Sigmoid colon (tissue), 4 donors: ENCODE measurements at regions not wholly inside any gene's neighbourhood (a gene's known extent, or its start where the extent isn't known, plus 50 kb on each side); places are given as distances from the start of the nearest gene placed in this dataset.

Experiments
- EP300 ChIP-seq, 4 donors: sonication (generic); formaldehyde crosslinking; IDR thresholded peaks; one replicate each; pipeline ENCODE4 v1.6.1; 2017; ENCODE audit warnings: antibody characterized with exemption in 4 of 4
- POLR2A ChIP-seq, 2 donors: fragments of 450-650 bp; IDR thresholded peaks; one replicate each; pipeline ENCODE4 v1.6.1; 2016; ENCODE audit warnings: antibody characterized with exemption in 2 of 2, mild to moderate bottlenecking in 2 of 2, moderate library complexity in 2 of 2
- TF ChIP-seq, protein P1 (sequence below), 4 experiments: fragments of 450-650 bp in 3 of 4; fragments of 200-600 bp in 1 of 4; IDR thresholded peaks; one replicate each; pipeline ENCODE4 v1.5.1; 2016 to 2019; ENCODE audit warnings: antibody characterized with exemption in 4 of 4, mild to moderate bottlenecking in 3 of 4, moderate library complexity in 2 of 4

DNA sequence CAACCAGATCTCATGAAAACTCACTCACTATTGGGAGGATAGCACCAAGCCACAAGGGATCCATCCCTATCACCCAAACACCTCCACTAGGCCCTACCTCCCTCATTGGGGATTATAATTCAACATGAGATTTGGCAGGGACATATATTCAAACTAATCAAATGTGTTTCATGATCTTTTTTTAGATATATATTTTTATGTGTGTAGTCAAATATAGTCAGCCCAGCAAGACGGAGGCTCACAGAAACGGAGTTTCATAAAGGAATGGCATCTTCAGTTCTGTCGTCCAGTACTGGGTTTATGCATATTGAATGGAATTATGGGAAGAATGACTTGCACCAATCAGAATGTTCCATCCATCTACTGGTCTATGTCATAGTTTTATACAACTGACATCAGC lies 343.3 kb upstream of the KAZN start:
- TF ChIP-seq, protein P1, sequence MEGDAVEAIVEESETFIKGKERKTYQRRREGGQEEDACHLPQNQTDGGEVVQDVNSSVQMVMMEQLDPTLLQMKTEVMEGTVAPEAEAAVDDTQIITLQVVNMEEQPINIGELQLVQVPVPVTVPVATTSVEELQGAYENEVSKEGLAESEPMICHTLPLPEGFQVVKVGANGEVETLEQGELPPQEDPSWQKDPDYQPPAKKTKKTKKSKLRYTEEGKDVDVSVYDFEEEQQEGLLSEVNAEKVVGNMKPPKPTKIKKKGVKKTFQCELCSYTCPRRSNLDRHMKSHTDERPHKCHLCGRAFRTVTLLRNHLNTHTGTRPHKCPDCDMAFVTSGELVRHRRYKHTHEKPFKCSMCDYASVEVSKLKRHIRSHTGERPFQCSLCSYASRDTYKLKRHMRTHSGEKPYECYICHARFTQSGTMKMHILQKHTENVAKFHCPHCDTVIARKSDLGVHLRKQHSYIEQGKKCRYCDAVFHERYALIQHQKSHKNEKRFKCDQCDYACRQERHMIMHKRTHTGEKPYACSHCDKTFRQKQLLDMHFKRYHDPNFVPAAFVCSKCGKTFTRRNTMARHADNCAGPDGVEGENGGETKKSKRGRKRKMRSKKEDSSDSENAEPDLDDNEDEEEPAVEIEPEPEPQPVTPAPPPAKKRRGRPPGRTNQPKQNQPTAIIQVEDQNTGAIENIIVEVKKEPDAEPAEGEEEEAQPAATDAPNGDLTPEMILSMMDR (IDR thresholded peaks at IDR 0.05) = no peak
- TF ChIP-seq EP300 (IDR thresholded peaks at IDR 0.05) = no peak
- no peak for TF ChIP-seq POLR2A (IDR thresholded peaks at IDR 0.05)
